Gastroesophageal sphincter (tissue), 4 donors: ENCODE measurements at regions not wholly inside any gene's neighbourhood (a gene's known extent, or its start where the extent isn't known, plus 50 kb on each side); places are given as distances from the start of the nearest gene placed in this dataset.
"Not testable (repeated sequence)": the region's sequence is repeated elsewhere in the genome, so short reads cannot be mapped to it uniquely, and the experiment has no call there.

Experiments used
- ATAC-seq: fragments of 150-250 bp; one replicate; pipeline ENCODE4 v1.9.1; 2016; ENCODE audit warnings: mild to moderate bottlenecking, moderate library complexity
- H3K27ac ChIP-seq, 4 donors: fragments of 200-600 bp; sonication (generic) in 3 of 4; 1 replicate in 3 of 4; 2 replicates in 1 of 4; pipeline ENCODE4 v1.5.1; 2016 to 2019
- H3K27me3 ChIP-seq: fragments of 200-600 bp; sonication (generic); one replicate; pipeline ENCODE4 v1.5.1; 2019
- H3K36me3 ChIP-seq, 2 donors: fragments of 200-600 bp; sonication (generic); one replicate each; pipeline ENCODE4 v1.5.1; 2019; ENCODE audit warnings: control low read depth in 1 of 2
- H3K4me1 ChIP-seq, 3 donors: fragments of 200-600 bp; sonication (generic); 1 replicate in 2 of 3; 2 replicates in 1 of 3; pipeline ENCODE4 v1.5.1; 2016 to 2019; ENCODE audit warnings: control low read depth in 2 of 3
- H3K4me3 ChIP-seq, 2 donors: fragments of 200-600 bp; sonication (generic); one replicate each; pipeline ENCODE4 v1.5.1; 2019; ENCODE audit warnings: mild to moderate bottlenecking in 1 of 2, moderate library complexity in 1 of 2
- H3K9me3 ChIP-seq, 3 donors: fragments of 200-600 bp; sonication (generic); one replicate each; pipeline ENCODE4 v1.5.1; 2017 to 2019; ENCODE audit warnings: control low read depth in 2 of 3
- CTCF ChIP-seq, 4 experiments: fragments of 200-600 bp in 2 of 4; fragments of 450-650 bp in 2 of 4; sonication (generic) in 1 of 4; IDR thresholded peaks; one replicate each; pipeline ENCODE4 v1.5.1; 2017 to 2019; ENCODE audit warnings: antibody characterized with exemption in 4 of 4, mild to moderate bottlenecking in 2 of 4, moderate library complexity in 2 of 4
- EP300 ChIP-seq: sonication (generic); formaldehyde crosslinking; IDR thresholded peaks from one replicate; pipeline ENCODE4 v1.6.1; 2017; ENCODE audit warnings: antibody characterized with exemption, mild to moderate bottlenecking
- POLR2A ChIP-seq, 2 donors: fragments of 450-650 bp; IDR thresholded peaks; one replicate each; pipeline ENCODE4 v1.6.1; 2017; ENCODE audit warnings: antibody characterized with exemption in 2 of 2, mild to moderate bottlenecking in 2 of 2, moderate library complexity in 1 of 2
- POLR2AphosphoS5 ChIP-seq: sonication (generic); formaldehyde crosslinking; IDR thresholded peaks from one replicate; pipeline ENCODE4 v1.6.1; 2017; ENCODE audit warnings: antibody characterized with exemption
- WGBS, 2 donors: methylation state at CpG; one replicate each; pipeline ENCODE4 v1.1.5; 2018; ENCODE audit warnings: low coverage in 1 of 2; 5-methylcytosine and 5-hydroxymethylcytosine counted together

DNA sequence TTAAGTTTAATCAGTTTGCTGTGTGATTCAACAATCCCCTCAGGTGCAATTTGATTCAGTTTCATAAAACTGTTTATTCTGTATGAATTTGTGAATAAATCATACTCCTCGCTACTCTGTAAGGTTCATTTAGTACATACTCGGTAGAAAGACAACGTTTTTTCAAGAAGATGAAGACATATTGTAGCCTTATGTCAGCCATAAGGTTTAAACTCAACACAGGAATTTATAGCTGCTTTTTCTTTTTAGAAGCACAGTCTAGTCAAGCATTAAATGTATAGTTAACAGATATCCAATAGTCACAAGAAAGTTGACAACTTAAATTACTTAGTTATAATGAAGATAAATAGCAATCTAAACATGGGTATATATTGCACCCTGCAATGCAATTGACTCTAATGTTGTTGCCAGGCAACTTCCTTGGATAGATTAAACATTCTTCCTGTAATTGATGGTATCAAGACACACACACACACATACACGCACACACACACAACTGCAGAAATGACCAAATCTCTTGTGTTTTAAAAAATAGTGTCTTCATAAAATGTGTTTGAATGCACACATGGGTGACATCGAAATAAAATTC is 151.5 kb upstream of the MGAT4C start:
- Histone ChIP-seq H3K36me3 (no peaks in the 10 kb centered on the region), H3K27me3 (no peaks in the 10 kb centered on the region), H3K27ac (no peak overlapping the region), H3K4me3 (no peak overlapping the region), H3K4me1 (no peaks in the 10 kb centered on the region), H3K9me3 (peaks cover 0 to 15% (median 0%) of the 10 kb centered on the region in 3 donors)
- no peak for TF ChIP-seq POLR2AphosphoS5
- TF ChIP-seq CTCF (IDR thresholded peaks at IDR 0.05), result no peak
- TF ChIP-seq EP300, result no peak
- TF ChIP-seq POLR2A (IDR thresholded peaks at IDR 0.05), result no peak
- 65 to 69% methylated on average over 5 of the region's 5 CpGs for WGBS, 2 donors
- ATAC-seq, result no peak

DNA sequence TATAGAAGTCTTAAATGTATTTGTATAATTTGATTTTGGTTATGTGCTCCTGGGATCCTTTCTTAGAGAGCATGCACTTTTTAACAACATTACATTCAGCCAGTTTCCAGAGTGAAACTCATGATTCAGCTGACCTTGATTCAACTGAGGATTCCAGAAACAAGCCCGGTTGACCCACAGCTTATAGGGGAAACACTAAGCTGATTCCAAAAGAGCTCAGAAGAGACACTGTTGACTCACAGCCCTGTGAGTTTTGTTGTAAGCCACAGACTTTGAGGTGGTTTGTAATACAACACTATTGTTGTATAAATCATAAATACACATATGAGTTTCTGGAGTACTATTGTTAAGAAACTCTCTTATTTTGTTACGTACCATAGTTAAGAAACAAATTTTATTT is 133.8 kb upstream of the MGAT4C start:
- H3K36me3 ChIP-seq, result no peaks in the 10 kb centered on the region
- no peaks in the 10 kb centered on the region for H3K27me3 ChIP-seq
- H3K4me1 ChIP-seq, result no peaks in the 10 kb centered on the region
- H3K9me3 ChIP-seq, result no peaks in the 10 kb centered on the region
- WGBS, 2 donors, result 74 to 76% methylated on average over 2 of the region's 2 CpGs
- H3K27ac ChIP-seq, result no peak overlapping the region
- no peak for TF ChIP-seq EP300
- no peak for TF ChIP-seq POLR2A (IDR thresholded peaks at IDR 0.05)
- TF ChIP-seq POLR2AphosphoS5, result no peak
- TF ChIP-seq CTCF (IDR thresholded peaks at IDR 0.05), result no peak
- no peak for ATAC-seq
- H3K4me3 ChIP-seq, result no peak overlapping the region

DNA sequence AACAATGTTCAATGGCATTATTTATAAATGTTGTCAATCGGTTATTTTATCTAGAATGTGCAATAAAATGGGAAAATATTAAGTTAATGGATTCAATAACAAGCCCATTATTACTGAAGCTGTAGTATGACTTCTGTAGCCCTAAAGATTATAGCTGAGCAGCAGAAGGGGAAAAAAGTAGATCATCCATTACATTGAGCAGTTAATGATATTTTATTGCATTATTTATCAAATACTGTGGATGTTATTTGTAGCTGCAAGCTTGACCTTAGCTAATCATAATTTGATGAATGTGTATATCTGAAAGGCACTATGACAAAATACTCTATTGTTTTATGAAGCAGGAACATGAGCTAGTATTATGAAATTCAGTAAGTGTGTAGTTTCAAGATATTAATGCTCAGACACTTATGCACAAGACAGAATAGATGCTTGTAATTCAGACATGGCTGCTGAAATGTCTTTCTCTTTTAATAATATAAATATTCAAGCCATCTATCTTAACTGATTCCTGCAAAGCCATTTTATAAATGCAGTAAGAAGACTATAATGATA is 131.5 kb upstream of the MGAT4C start:
- Histone ChIP-seq H3K4me1 (no peaks in the 10 kb centered on the region), H3K27ac (no peak overlapping the region), H3K36me3 (no peaks in the 10 kb centered on the region), H3K9me3 (peaks cover 0 to 5% (median 0%) of the 10 kb centered on the region in 3 donors), H3K4me3 (no peak overlapping the region), H3K27me3 (no peaks in the 10 kb centered on the region)
- TF ChIP-seq CTCF (IDR thresholded peaks at IDR 0.05) (no peak), EP300 (no peak), POLR2AphosphoS5 (no peak), POLR2A (IDR thresholded peaks at IDR 0.05) (no peak)
- no peak for ATAC-seq
- 81 to 82% methylated on average over 1 of the region's 1 CpG for WGBS, 2 donors

GRCh38 chr12:86383759-86384158 is 127.6 kb upstream of the MGAT4C start:
- H3K4me1 ChIP-seq, H3K27me3 ChIP-seq, H3K27ac ChIP-seq, H3K4me3 ChIP-seq, ATAC-seq, H3K36me3 ChIP-seq: not testable (repeated sequence)
- H3K9me3 ChIP-seq, result peaks cover 0 to 16% (median 0%) of the 10 kb centered on the region in 3 donors
- 53 to 78% methylated on average over 1 to 3 of the region's 3 CpGs for WGBS, 2 donors

DNA sequence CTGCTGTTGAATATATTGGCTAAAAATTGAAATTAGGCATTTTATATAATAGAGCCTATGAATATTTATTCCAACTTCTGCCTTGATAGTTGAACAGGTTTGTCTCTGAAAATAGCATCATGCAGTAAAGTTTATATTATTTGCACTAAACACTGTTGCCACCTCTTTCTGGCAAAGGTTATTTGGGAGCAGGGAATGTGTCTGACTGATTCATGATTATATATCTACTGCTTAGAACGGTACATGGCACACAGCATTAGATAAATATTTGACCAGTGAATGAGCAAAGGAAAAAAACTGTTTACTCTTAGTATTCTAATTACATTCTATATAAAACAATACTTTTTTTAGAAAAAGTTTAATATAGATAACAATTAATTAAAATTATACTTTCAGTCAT is 123.1 kb upstream of the MGAT4C start:
- WGBS, 2 donors, result 27 to 44% methylated on average over 1 of the region's 1 CpG
- Histone ChIP-seq H3K4me3 (no peak overlapping the region), H3K36me3 (no peaks in the 10 kb centered on the region), H3K27ac (no peak overlapping the region), H3K4me1 (no peaks in the 10 kb centered on the region), H3K27me3 (no peaks in the 10 kb centered on the region), H3K9me3 (peaks cover 0 to 16% (median 0%) of the 10 kb centered on the region in 3 donors)
- TF ChIP-seq EP300, result no peak
- no peak for TF ChIP-seq CTCF (IDR thresholded peaks at IDR 0.05)
- no peak for TF ChIP-seq POLR2AphosphoS5
- TF ChIP-seq POLR2A (IDR thresholded peaks at IDR 0.05), result no peak
- no peak for ATAC-seq
